Type B pancreatic cell (in vitro differentiated cells): ENCODE measurements at regions not wholly inside any gene's neighbourhood (a gene's known extent, or its start where the extent isn't known, plus 50 kb on each side); places are given as distances from the start of the nearest gene placed in this dataset.

Experiments
- DNase-seq: peaks from one replicate; pipeline ENCODE4 v3.0.0; 2021; ENCODE audit warnings: mixed read lengths; ENCODE audit not compliant: unreplicated experiment; ENCODE audit errors: extremely low spot score
- H3K27ac Mint-ChIP-seq: 2 replicates; pipeline ENCODE4 v1.8.0; 2021; ENCODE audit warnings: mild to moderate bottlenecking, mixed read lengths
- H3K27me3 Mint-ChIP-seq: 2 replicates; pipeline ENCODE4 v1.8.0; 2021; ENCODE audit warnings: mixed read lengths
- H3K36me3 Mint-ChIP-seq: 2 replicates; pipeline ENCODE4 v1.8.0; 2021; ENCODE audit warnings: mixed read lengths
- H3K4me1 Mint-ChIP-seq: one replicate; pipeline ENCODE4 v1.8.0; 2021; ENCODE audit warnings: mixed read lengths; ENCODE audit not compliant: unreplicated experiment
- H3K4me3 Mint-ChIP-seq: 2 replicates; pipeline ENCODE4 v1.8.0; 2021; ENCODE audit warnings: mild to moderate bottlenecking, mixed read lengths
- H3K9me3 Mint-ChIP-seq: 2 replicates; pipeline ENCODE4 v1.8.0; 2021; ENCODE audit warnings: mixed read lengths
- CTCF ChIP-seq: fragments of 200-600 bp; sonication (generic); conservative IDR thresholded peaks from 2 replicates; pipeline ENCODE4 v1.5.0; 2021; ENCODE audit warnings: antibody characterized with exemption, mild to moderate bottlenecking

GRCh38 chr3:191958980-191959671, 498.2 kb downstream of the PYDC2 start:
- Mint-ChIP-seq H3K9me3 (no peaks in the 10 kb centered on the region), H3K27ac (no peak overlapping the region), H3K4me3 (no peak overlapping the region), H3K4me1 (peaks cover 23% of the 10 kb centered on the region), H3K27me3 (no peaks in the 10 kb centered on the region), H3K36me3 (no peaks in the 10 kb centered on the region)
- DNase-seq: no peak
- TF ChIP-seq CTCF: no peak

GRCh38 chr3:191959876-191960413, 499.0 kb downstream of the PYDC2 start:
- no peaks in the 10 kb centered on the region for H3K36me3 Mint-ChIP-seq
- H3K9me3 Mint-ChIP-seq: no peaks in the 10 kb centered on the region
- DNase-seq: no peak
- no peak for TF ChIP-seq CTCF
- no peaks in the 10 kb centered on the region for H3K27me3 Mint-ChIP-seq
- peaks cover 23% of the 10 kb centered on the region for H3K4me1 Mint-ChIP-seq
- no peak overlapping the region for H3K4me3 Mint-ChIP-seq
- no peak overlapping the region for H3K27ac Mint-ChIP-seq

GRCh38 chr3:191961022-191961421, 500.1 kb downstream of the PYDC2 start:
- TF ChIP-seq CTCF: no peak
- peaks cover 23% of the 10 kb centered on the region for H3K4me1 Mint-ChIP-seq
- H3K9me3 Mint-ChIP-seq: no peaks in the 10 kb centered on the region

GRCh38 chr3:191961529-191961928, 500.6 kb downstream of the PYDC2 start:
- DNase-seq: no peak
- no peaks in the 10 kb centered on the region for H3K27me3 Mint-ChIP-seq
- no peaks in the 10 kb centered on the region for H3K9me3 Mint-ChIP-seq
- no peak for TF ChIP-seq CTCF
- H3K36me3 Mint-ChIP-seq: no peaks in the 10 kb centered on the region
- peaks cover 23% of the 10 kb centered on the region for H3K4me1 Mint-ChIP-seq
- H3K4me3 Mint-ChIP-seq: no peak overlapping the region
- H3K27ac Mint-ChIP-seq: peak overlapping the region; percentile 40

More at GRCh38 chr3:191961022-191961421, 500.1 kb downstream of the PYDC2 start:
- no peak for DNase-seq
- Mint-ChIP-seq H3K36me3 (no peaks in the 10 kb centered on the region), H3K27ac (no peak overlapping the region), H3K4me3 (no peak overlapping the region), H3K27me3 (no peaks in the 10 kb centered on the region)

- no peak for TF ChIP-seq CTCF
- peaks cover 23% of the 10 kb centered on the region for H3K4me1 Mint-ChIP-seq
- no peaks in the 10 kb centered on the region for H3K9me3 Mint-ChIP-seq
- DNase-seq: no peak
- no peak overlapping the region for H3K27ac Mint-ChIP-seq
- H3K27me3 Mint-ChIP-seq: no peaks in the 10 kb centered on the region
- H3K36me3 Mint-ChIP-seq: no peaks in the 10 kb centered on the region
- H3K4me3 Mint-ChIP-seq: no peak overlapping the region
Observed at GRCh38 chr3:191962324-191962723, 501.4 kb downstream of the PYDC2 start.
